ENCODE measurements at regions not wholly inside any gene's neighbourhood (a gene's known extent, or its start where the extent isn't known, plus 50 kb on each side); places are given as distances from the start of the nearest gene placed in this dataset.

- in situ Hi-C loops (cut with HindIII; ENCODE audit: low pct_unique_long_range_greater_than_20kb, low sequenced_read_pairs) (no loop called here), intact Hi-C loops (cut with micrococcal nuclease; ENCODE audit: unreplicated experiment) (no loop called here)
- Histone ChIP-seq H3K9me3 (ENCODE audit: control insufficient read depth, insufficient read depth, low read depth, low read length) (no peaks in the 10 kb centered on the region), H3K27me3 (ENCODE audit: control insufficient read depth, insufficient read depth, low read length) (peaks cover 45% of the 10 kb centered on the region), H3K36me3 (ENCODE audit: control insufficient read depth, insufficient read depth, low read length) (no peaks in the 10 kb centered on the region), H3K4me1 (ENCODE audit: control insufficient read depth, insufficient read depth, low read length) (no peaks in the 10 kb centered on the region), H3K4me3 (ENCODE audit: low read depth in 2 of 2, low read length in 2 of 2) (no peak overlapping the region), H3K27ac (ENCODE audit: low read length) (no peak overlapping the region)
- ATAC-seq (no peak), DNase-seq (ENCODE audit: low read depth, low spot score) (no peak)
- TF ChIP-seq, protein P1, sequence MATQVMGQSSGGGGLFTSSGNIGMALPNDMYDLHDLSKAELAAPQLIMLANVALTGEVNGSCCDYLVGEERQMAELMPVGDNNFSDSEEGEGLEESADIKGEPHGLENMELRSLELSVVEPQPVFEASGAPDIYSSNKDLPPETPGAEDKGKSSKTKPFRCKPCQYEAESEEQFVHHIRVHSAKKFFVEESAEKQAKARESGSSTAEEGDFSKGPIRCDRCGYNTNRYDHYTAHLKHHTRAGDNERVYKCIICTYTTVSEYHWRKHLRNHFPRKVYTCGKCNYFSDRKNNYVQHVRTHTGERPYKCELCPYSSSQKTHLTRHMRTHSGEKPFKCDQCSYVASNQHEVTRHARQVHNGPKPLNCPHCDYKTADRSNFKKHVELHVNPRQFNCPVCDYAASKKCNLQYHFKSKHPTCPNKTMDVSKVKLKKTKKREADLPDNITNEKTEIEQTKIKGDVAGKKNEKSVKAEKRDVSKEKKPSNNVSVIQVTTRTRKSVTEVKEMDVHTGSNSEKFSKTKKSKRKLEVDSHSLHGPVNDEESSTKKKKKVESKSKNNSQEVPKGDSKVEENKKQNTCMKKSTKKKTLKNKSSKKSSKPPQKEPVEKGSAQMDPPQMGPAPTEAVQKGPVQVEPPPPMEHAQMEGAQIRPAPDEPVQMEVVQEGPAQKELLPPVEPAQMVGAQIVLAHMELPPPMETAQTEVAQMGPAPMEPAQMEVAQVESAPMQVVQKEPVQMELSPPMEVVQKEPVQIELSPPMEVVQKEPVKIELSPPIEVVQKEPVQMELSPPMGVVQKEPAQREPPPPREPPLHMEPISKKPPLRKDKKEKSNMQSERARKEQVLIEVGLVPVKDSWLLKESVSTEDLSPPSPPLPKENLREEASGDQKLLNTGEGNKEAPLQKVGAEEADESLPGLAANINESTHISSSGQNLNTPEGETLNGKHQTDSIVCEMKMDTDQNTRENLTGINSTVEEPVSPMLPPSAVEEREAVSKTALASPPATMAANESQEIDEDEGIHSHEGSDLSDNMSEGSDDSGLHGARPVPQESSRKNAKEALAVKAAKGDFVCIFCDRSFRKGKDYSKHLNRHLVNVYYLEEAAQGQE (IDR thresholded peaks at IDR 0.05; ENCODE audit: insufficient read depth in 1 of 2, low read depth in 2 of 2, low read length in 1 of 2): no peak
- TF ChIP-seq SIN3A (IDR thresholded peaks at IDR 0.05; ENCODE audit: borderline replicate concordance, insufficient read depth, low read depth, low read length): no peak
- no TSS peak for BruUV-seq (replicated peaks)
- ChIA-PET CTCF (no interaction called here), POLR2A (no interaction called here)
Measured at GRCh38 chr11:116261606-116262005, 511.2 kb downstream of the BUD13 start.

- ATAC-seq (no peak), DNase-seq (ENCODE audit: low read depth, low spot score) (no peak)
- no peaks in the 10 kb centered on the region for H3K9me3 ChIP-seq (ENCODE audit: control insufficient read depth, insufficient read depth, low read depth, low read length)
- H3K27me3 ChIP-seq (ENCODE audit: control insufficient read depth, insufficient read depth, low read length): peaks cover 48% of the 10 kb centered on the region
- TF ChIP-seq, protein P1 (IDR thresholded peaks at IDR 0.05; ENCODE audit: insufficient read depth in 1 of 2, low read depth in 2 of 2, low read length in 1 of 2): no peak
- TF ChIP-seq TCF7L2 (IDR thresholded peaks at IDR 0.05; ENCODE audit: low read depth, low read length): no peak
- no peak for TF ChIP-seq POLR2AphosphoS5 (IDR thresholded peaks at IDR 0.05; ENCODE audit: low read depth, low read length)
- no peak for TF ChIP-seq CTCF (IDR thresholded peaks at IDR 0.05)
- TF ChIP-seq SIN3A (IDR thresholded peaks at IDR 0.05; ENCODE audit: borderline replicate concordance, insufficient read depth, low read depth, low read length): no peak
- BruUV-seq (replicated peaks): no TSS peak
- H3K36me3 ChIP-seq (ENCODE audit: control insufficient read depth, insufficient read depth, low read length): no peaks in the 10 kb centered on the region
- CTCF ChIA-PET: no interaction called here
- no peak overlapping the region for H3K4me3 ChIP-seq (ENCODE audit: low read depth in 2 of 2, low read length in 2 of 2)
- in situ Hi-C loops (cut with HindIII; ENCODE audit: low pct_unique_long_range_greater_than_20kb, low sequenced_read_pairs): no loop called here
- POLR2A ChIA-PET: no interaction called here
- H3K27ac ChIP-seq (ENCODE audit: low read length): no peak overlapping the region
- intact Hi-C loops (cut with micrococcal nuclease; ENCODE audit: unreplicated experiment): no loop called here
- H3K4me1 ChIP-seq (ENCODE audit: control insufficient read depth, insufficient read depth, low read length): no peaks in the 10 kb centered on the region
Measured at GRCh38 chr11:116258821-116259220, 514.0 kb downstream of the BUD13 start.
